Lower leg skin (tissue), 3 donors: ENCODE measurements at regions not wholly inside any gene's neighbourhood (a gene's known extent, or its start where the extent isn't known, plus 50 kb on each side); places are given as distances from the start of the nearest gene placed in this dataset.

Source experiments
- CTCF ChIP-seq, 3 donors: fragments of 450-650 bp; IDR thresholded peaks; one replicate each; pipeline ENCODE4 v1.5.1; 2016; ENCODE audit warnings: antibody characterized with exemption in 3 of 3, mild to moderate bottlenecking in 3 of 3, moderate library complexity in 2 of 3
- POLR2A ChIP-seq, 2 donors: fragments of 450-650 bp; IDR thresholded peaks; one replicate each; pipeline ENCODE4 v1.6.1; 2016 to 2017; ENCODE audit warnings: antibody characterized with exemption in 2 of 2, mild to moderate bottlenecking in 1 of 2, moderate library complexity in 1 of 2

GRCh38 chr4:121455285-121455684 is 74.5 kb upstream of the QRFPR start:
- TF ChIP-seq CTCF (IDR thresholded peaks at IDR 0.05), result no peak
- no peak for TF ChIP-seq POLR2A (IDR thresholded peaks at IDR 0.05)
